HCT116 (cell line): ENCODE measurements at regions not wholly inside any gene's neighbourhood (a gene's known extent, or its start where the extent isn't known, plus 50 kb on each side); places are given as distances from the start of the nearest gene placed in this dataset.

Experiments
- ATAC-seq: fragments of 200-7000 bp; cut with Tn5 transposase; 2 replicates; pipeline ENCODE4 v1.9.1; 2020; ENCODE audit warnings: mild to moderate bottlenecking, moderate library complexity
- BruUV-seq: library from RNA; stranded (reverse); fragments of 400-500 nt; replicated peaks from 2 replicates; lab custom pipeline; 2021; lab: Mats Ljungman, UMichigan
- CTCF ChIA-PET: fragments of 300-600 bp; sonication (Branson Sonifier 250); formaldehyde crosslinking; loops from one replicate; lab custom pipeline; 2021; ENCODE audit warnings: antibody characterized with exemption; lab: Charles Lee
- POLR2A ChIA-PET: fragments of 300-600, 350-600 bp; sonication (Branson Sonifier 250); formaldehyde crosslinking; loops from one replicate; lab custom pipeline; 2021; ENCODE audit warnings: antibody characterized with exemption; lab: Charles Lee
- RAD21 ChIA-PET, 2 experiments: fragments of 300-600 bp; sonication (Branson Sonifier 250); formaldehyde crosslinking; loops; one replicate each; lab custom pipeline; 2023; ENCODE audit warnings: low total read pairs in 2 of 2; ENCODE audit not compliant: uncharacterized antibody in 2 of 2, unreplicated experiment in 2 of 2, low non-redundant PET in 1 of 2; lab: Charles Lee
- DNase-seq: peaks from one replicate; pipeline ENCODE4 v3.0.0-alpha.2; 2010; ENCODE audit warnings: low read depth, low spot score
- H2AFZ ChIP-seq: fragments of 200-600 bp; shearing (Covaris generic), sonication (generic); 2 replicates; pipeline ENCODE4 v1.6.1; 2017; ENCODE audit warnings: low read depth, mixed run types, mixed read lengths, antibody characterized with exemption, low read length; ENCODE audit not compliant: poor library complexity, severe bottlenecking
- H3K27ac ChIP-seq: 2 replicates; pipeline ENCODE4 v1.5.1; 2012; ENCODE audit warnings: low read depth, low read length
- H3K27me3 ChIP-seq: fragments of 200-600 bp; sonication (generic); 2 replicates; pipeline ENCODE4 v1.6.1; 2016; ENCODE audit warnings: mixed run types, low read length, mixed read lengths; ENCODE audit not compliant: insufficient read depth
- H3K36me3 ChIP-seq, 2 experiments: fragments of 200-500 bp in 1 of 2; fragments of 200-600 bp in 1 of 2; sonication (Bioruptor generic) in 1 of 2; sonication (generic) in 1 of 2; 2 replicates each; pipeline versions ENCODE4 v1.5.1 to v1.6.1; 2014 to 2016; ENCODE audit warnings: low read length in 2 of 2, inconsistent platforms in 1 of 2, mixed read lengths in 1 of 2, mixed run types in 1 of 2; ENCODE audit not compliant: insufficient read depth in 2 of 2, control insufficient read depth in 1 of 2
- H3K4me1 ChIP-seq, 2 experiments: fragments of 200-600 bp in 1 of 2; sonication (generic) in 1 of 2; 2 replicates each; pipeline versions ENCODE4 v1.5.1 to v1.6.1; 2012 to 2017; ENCODE audit warnings: low read length in 2 of 2, inconsistent platforms in 1 of 2, mild to moderate bottlenecking in 1 of 2, mixed read lengths in 1 of 2, mixed run types in 1 of 2, moderate library complexity in 1 of 2; ENCODE audit not compliant: insufficient read depth in 2 of 2, control insufficient read depth in 1 of 2
- H3K4me2 ChIP-seq: fragments of 200-600 bp; sonication (generic); 2 replicates; pipeline ENCODE4 v1.6.1; 2017; ENCODE audit warnings: mixed run types, low read length, mixed read lengths
- H3K4me3 ChIP-seq, 2 experiments: fragments of 200-600 bp in 1 of 2; sonication (generic) in 1 of 2; replicated peaks in 1 of 2; 2 replicates each; pipeline ENCODE4 v1.5.1; 2011 to 2016; ENCODE audit warnings: low read length in 2 of 2, control low read depth in 1 of 2, low read depth in 1 of 2, mild to moderate bottlenecking in 1 of 2, mixed read lengths in 1 of 2, mixed run types in 1 of 2
- H3K79me2 ChIP-seq: fragments of 200-600 bp; sonication (generic); 2 replicates; pipeline ENCODE4 v1.6.1; 2017; ENCODE audit warnings: mild to moderate bottlenecking, mixed run types, low read length, moderate library complexity, mixed read lengths; ENCODE audit not compliant: insufficient read depth
- H3K9ac ChIP-seq: fragments of 200-600 bp; sonication (generic); 2 replicates; pipeline ENCODE4 v1.6.1; 2016; ENCODE audit warnings: low read length, mixed read lengths
- H3K9me2 ChIP-seq: fragments of 200-600 bp; sonication (generic), shearing (Covaris generic); 2 replicates; pipeline ENCODE4 v1.6.1; 2017; ENCODE audit warnings: mixed run types, mild to moderate bottlenecking, moderate library complexity; ENCODE audit not compliant: insufficient read depth
- H3K9me3 ChIP-seq, 2 experiments: fragments of 200-500 bp in 1 of 2; fragments of 200-600 bp in 1 of 2; sonication (Bioruptor generic) in 1 of 2; sonication (generic) in 1 of 2; 2 replicates each; pipeline ENCODE4 v1.6.1; 2014 to 2017; ENCODE audit warnings: low read length in 2 of 2, mixed read lengths in 2 of 2, inconsistent platforms in 1 of 2, low read depth in 1 of 2, mild to moderate bottlenecking in 1 of 2, mixed run types in 1 of 2, moderate library complexity in 1 of 2; ENCODE audit not compliant: control insufficient read depth in 1 of 2, insufficient read depth in 1 of 2
- H4K20me1 ChIP-seq: fragments of 200-600 bp; sonication (generic), shearing (Covaris generic); 2 replicates; pipeline ENCODE4 v1.6.1; 2017; ENCODE audit warnings: mixed run types, mild to moderate bottlenecking, moderate library complexity; ENCODE audit not compliant: insufficient read depth
- ATF3 ChIP-seq: IDR thresholded peaks from 2 replicates; pipeline ENCODE4 v1.6.1; 2012
- CEBPB ChIP-seq: IDR thresholded peaks from 2 replicates; pipeline ENCODE4 v1.6.1; 2012; ENCODE audit warnings: low read depth
- CTCF ChIP-seq, 3 experiments: fragments of 200-600 bp in 1 of 3; sonication (generic) in 1 of 3; IDR thresholded peaks in 2 of 3; conservative IDR thresholded peaks in 1 of 3; 2 replicates each; pipeline ENCODE4 v1.5.1; 2012 to 2017; ENCODE audit warnings: low read depth in 2 of 3, low read length in 2 of 3, antibody characterized with exemption in 1 of 3, borderline replicate concordance in 1 of 3, control low read depth in 1 of 3, mild to moderate bottlenecking in 1 of 3, mixed read lengths in 1 of 3, mixed run types in 1 of 3, moderate library complexity in 1 of 3; ENCODE audit not compliant: insufficient read depth in 1 of 3
- EGR1 ChIP-seq: IDR thresholded peaks from 2 replicates; pipeline ENCODE4 v1.6.1; 2012; ENCODE audit warnings: low read depth
- ELF1 ChIP-seq: IDR thresholded peaks from 2 replicates; pipeline ENCODE4 v1.6.1; 2012; ENCODE audit warnings: low read depth, borderline replicate concordance
- FOSL1 ChIP-seq: IDR thresholded peaks from 2 replicates; pipeline ENCODE4 v1.6.1; 2012; ENCODE audit warnings: low read depth
- MAX ChIP-seq: IDR thresholded peaks from 2 replicates; pipeline ENCODE4 v1.6.1; 2012
- POLR2A ChIP-seq: IDR thresholded peaks from 2 replicates; pipeline ENCODE4 v1.7.0; 2011; ENCODE audit warnings: borderline replicate concordance; ENCODE audit not compliant: insufficient read depth, insufficient read length; ENCODE audit errors: extremely low read depth
- SIN3A ChIP-seq: IDR thresholded peaks from 2 replicates; pipeline ENCODE4 v1.6.1; 2012; ENCODE audit warnings: low read depth
- SRF ChIP-seq: IDR thresholded peaks from 2 replicates; pipeline ENCODE4 v1.6.1; 2012; ENCODE audit warnings: low read depth
- ZFX ChIP-seq: fragments of 450-650 bp; IDR thresholded peaks from 2 replicates; pipeline ENCODE4 v1.6.1; 2017
- intact Hi-C: fragments of 100-400 bp; cut with micrococcal nuclease; formaldehyde crosslinking; loops from 2 replicates; pipeline ENCODE4 v1.10.0; 2022

GRCh38 chr14:42545636-42546035 lies 939.0 kb downstream of the LRFN5 start:
- Histone ChIP-seq H2AFZ (no peak overlapping the region), H3K9me2 (no peaks in the 10 kb centered on the region), H3K79me2 (no peaks in the 10 kb centered on the region), H4K20me1 (no peaks in the 10 kb centered on the region), H3K27ac (no peak overlapping the region), H3K4me2 (no peak overlapping the region), H3K9me3 (no peaks in the 10 kb centered on the region), H3K9ac (no peak overlapping the region), H3K4me3 (no peak overlapping the region), H3K27me3 (no peaks in the 10 kb centered on the region), H3K36me3 (no peaks in the 10 kb centered on the region), H3K4me1 (no peaks in the 10 kb centered on the region)
- no peak for DNase-seq
- CTCF ChIA-PET, result no interaction called here
- RAD21 ChIA-PET, result no interaction called here
- no TSS peak for BruUV-seq
- ATAC-seq, result no peak
- intact Hi-C loops, result no loop called here
- POLR2A ChIA-PET, result no interaction called here
- no peak for TF ChIP-seq ZFX

- CTCF ChIA-PET, result no interaction called here
- H3K4me3 ChIP-seq, result no peak overlapping the region
- no peaks in the 10 kb centered on the region for H3K9me2 ChIP-seq
- H3K4me1 ChIP-seq, result no peaks in the 10 kb centered on the region
- no peaks in the 10 kb centered on the region for H3K36me3 ChIP-seq
- H3K79me2 ChIP-seq, result no peaks in the 10 kb centered on the region
- H4K20me1 ChIP-seq, result no peaks in the 10 kb centered on the region
- RAD21 ChIA-PET, result no interaction called here
- no peak for DNase-seq
- TF ChIP-seq ELF1 (no peak), CTCF (IDR thresholded peaks at IDR 0.05 in 2 of 3, conservative IDR thresholded peaks at IDR 0.05 in 1 of 3; ENCODE audit: borderline replicate concordance in 1 of 3, insufficient read depth in 1 of 3, low read depth in 2 of 3, low read length in 2 of 3) (no peak), EGR1 (no peak), ATF3 (no peak), FOSL1 (no peak), SRF (no peak), CEBPB (no peak), MAX (no peak), POLR2A (no peak), SIN3A (no peak)
- H3K4me2 ChIP-seq, result no peak overlapping the region
- no peaks in the 10 kb centered on the region for H3K27me3 ChIP-seq
- BruUV-seq, result no TSS peak
- peaks cover 0 to 3% of the 10 kb centered on the region in 2 experiments; a peak in 1 of 4 replicates for H3K9me3 ChIP-seq
- intact Hi-C loops, result no loop called here
- ATAC-seq, result no peak
- no peak overlapping the region for H3K27ac ChIP-seq
- POLR2A ChIA-PET, result interaction anchor here (0.6 kb wide), 1 partner anchor 9 kb away, joined by 5 read pairs; no protein-coding TSS in a partner anchor
- no peak overlapping the region for H2AFZ ChIP-seq
- no peak overlapping the region for H3K9ac ChIP-seq
These were observed 934.9 kb downstream of the LRFN5 start for GRCh38 chr14:42541535-42542001.
